Lower leg skin (tissue), 3 donors: ENCODE measurements at regions not wholly inside any gene's neighbourhood (a gene's known extent, or its start where the extent isn't known, plus 50 kb on each side); places are given as distances from the start of the nearest gene placed in this dataset.

Experiments used
- POLR2A ChIP-seq, 2 donors: fragments of 450-650 bp; IDR thresholded peaks; one replicate each; pipeline ENCODE4 v1.6.1; 2016 to 2017; ENCODE audit warnings: antibody characterized with exemption in 2 of 2, mild to moderate bottlenecking in 1 of 2, moderate library complexity in 1 of 2
- TF ChIP-seq, protein P1 (sequence below), 3 donors: fragments of 450-650 bp; IDR thresholded peaks; one replicate each; pipeline ENCODE4 v1.5.1; 2016; ENCODE audit warnings: antibody characterized with exemption in 3 of 3, mild to moderate bottlenecking in 3 of 3, moderate library complexity in 2 of 3

DNA sequence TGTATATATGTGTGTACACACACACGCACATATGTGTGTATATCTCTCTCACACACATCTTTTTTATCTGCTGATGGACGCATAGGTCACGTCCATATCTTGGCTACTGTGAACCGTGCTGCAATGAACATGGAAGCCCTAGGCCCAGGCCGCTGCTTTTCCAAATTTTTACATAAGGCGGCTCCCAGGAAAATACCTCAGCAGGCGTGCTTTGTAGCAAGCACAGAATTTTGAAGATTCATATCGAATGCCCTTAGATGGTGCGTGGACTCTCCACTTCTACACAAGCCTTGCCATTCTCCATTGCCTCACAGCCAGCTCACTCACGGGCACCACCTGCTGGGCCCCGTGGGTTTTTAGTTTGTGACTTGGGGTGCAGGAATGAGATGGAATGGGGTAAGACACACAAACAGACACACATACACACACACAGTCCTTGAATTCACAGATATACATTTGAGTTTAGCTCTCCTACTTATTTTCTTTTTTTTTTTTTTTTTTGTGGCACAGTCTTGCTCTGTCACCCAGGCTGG lies 57.9 kb upstream of the RNF32 start:
- TF ChIP-seq, protein P1, sequence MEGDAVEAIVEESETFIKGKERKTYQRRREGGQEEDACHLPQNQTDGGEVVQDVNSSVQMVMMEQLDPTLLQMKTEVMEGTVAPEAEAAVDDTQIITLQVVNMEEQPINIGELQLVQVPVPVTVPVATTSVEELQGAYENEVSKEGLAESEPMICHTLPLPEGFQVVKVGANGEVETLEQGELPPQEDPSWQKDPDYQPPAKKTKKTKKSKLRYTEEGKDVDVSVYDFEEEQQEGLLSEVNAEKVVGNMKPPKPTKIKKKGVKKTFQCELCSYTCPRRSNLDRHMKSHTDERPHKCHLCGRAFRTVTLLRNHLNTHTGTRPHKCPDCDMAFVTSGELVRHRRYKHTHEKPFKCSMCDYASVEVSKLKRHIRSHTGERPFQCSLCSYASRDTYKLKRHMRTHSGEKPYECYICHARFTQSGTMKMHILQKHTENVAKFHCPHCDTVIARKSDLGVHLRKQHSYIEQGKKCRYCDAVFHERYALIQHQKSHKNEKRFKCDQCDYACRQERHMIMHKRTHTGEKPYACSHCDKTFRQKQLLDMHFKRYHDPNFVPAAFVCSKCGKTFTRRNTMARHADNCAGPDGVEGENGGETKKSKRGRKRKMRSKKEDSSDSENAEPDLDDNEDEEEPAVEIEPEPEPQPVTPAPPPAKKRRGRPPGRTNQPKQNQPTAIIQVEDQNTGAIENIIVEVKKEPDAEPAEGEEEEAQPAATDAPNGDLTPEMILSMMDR (IDR thresholded peaks at IDR 0.05): no peak
- TF ChIP-seq POLR2A (IDR thresholded peaks at IDR 0.05): no peak
